ENCODE measurements at regions not wholly inside any gene's neighbourhood (a gene's known extent, or its start where the extent isn't known, plus 50 kb on each side); places are given as distances from the start of the nearest gene placed in this dataset.
"Not testable (repeated sequence)": the region's sequence is repeated elsewhere in the genome, so short reads cannot be mapped to it uniquely, and the experiment has no call there.

DNA sequence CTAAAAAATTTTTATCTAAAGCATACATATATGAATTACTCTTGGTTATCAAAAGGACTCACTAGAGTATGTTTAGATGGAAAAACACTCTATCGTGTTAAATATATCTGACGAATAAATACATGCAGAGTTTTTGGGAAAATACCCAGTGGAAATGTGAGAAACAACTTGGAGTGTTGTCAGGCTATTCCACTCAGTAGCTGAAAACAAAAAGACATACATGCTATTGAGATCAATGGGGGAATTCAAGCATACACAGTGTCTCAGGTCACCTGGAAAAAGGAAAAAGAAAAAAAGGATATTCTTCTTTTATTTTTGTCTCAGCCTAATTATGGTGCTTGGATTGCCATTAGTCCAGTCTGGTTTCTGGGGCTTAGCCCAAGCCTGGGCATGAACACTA is 247.0 kb upstream of the LYPLAL1 start:
- no peaks in the 10 kb centered on the region for H3K27me3 ChIP-seq (replicated peaks)
- in situ Hi-C loops (cut with HindIII; ENCODE audit: low pct_ligation_motif_present, low sequenced_read_pairs), result no loop called here
- H3K36me3 ChIP-seq (replicated peaks), result no peaks in the 10 kb centered on the region
- H3K27ac ChIP-seq, result no peak overlapping the region
- DNase-seq, result no peak
- H3K4me3 ChIP-seq (ENCODE audit: low read depth, low read length), result no peak overlapping the region
- TF ChIP-seq, protein P1, sequence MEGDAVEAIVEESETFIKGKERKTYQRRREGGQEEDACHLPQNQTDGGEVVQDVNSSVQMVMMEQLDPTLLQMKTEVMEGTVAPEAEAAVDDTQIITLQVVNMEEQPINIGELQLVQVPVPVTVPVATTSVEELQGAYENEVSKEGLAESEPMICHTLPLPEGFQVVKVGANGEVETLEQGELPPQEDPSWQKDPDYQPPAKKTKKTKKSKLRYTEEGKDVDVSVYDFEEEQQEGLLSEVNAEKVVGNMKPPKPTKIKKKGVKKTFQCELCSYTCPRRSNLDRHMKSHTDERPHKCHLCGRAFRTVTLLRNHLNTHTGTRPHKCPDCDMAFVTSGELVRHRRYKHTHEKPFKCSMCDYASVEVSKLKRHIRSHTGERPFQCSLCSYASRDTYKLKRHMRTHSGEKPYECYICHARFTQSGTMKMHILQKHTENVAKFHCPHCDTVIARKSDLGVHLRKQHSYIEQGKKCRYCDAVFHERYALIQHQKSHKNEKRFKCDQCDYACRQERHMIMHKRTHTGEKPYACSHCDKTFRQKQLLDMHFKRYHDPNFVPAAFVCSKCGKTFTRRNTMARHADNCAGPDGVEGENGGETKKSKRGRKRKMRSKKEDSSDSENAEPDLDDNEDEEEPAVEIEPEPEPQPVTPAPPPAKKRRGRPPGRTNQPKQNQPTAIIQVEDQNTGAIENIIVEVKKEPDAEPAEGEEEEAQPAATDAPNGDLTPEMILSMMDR (IDR thresholded peaks at IDR 0.05; ENCODE audit: low read depth, low read length, missing control alignments), result no peak

DNA sequence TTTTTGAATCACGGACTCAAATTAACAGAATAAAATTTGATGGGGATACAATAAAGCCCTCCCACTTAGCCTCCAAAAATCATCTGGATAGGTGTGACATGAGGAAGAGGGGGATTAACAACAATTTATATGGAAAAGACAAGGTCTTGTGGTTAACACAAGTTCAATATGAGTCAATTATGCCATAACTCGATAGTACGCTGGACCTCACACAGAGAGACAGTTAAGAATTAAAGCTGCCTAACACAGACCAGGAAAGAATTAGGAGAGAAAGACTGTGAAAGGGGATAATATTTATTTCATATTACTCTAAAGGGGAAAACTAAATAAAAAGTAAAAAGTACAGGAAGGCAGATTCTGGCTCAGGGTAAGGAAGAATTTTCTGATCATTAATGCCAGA is 243.7 kb upstream of the LYPLAL1 start:
- H3K36me3 ChIP-seq (replicated peaks), result no peaks in the 10 kb centered on the region
- no peak overlapping the region for H3K27ac ChIP-seq
- H3K4me3 ChIP-seq (ENCODE audit: low read depth, low read length), result no peak overlapping the region
- no peaks in the 10 kb centered on the region for H3K27me3 ChIP-seq (replicated peaks)
- TF ChIP-seq, protein P1 (IDR thresholded peaks at IDR 0.05; ENCODE audit: low read depth, low read length, missing control alignments), result no peak
- in situ Hi-C loops (cut with HindIII; ENCODE audit: low pct_ligation_motif_present, low sequenced_read_pairs), result no loop called here
- DNase-seq, result no peak

DNA sequence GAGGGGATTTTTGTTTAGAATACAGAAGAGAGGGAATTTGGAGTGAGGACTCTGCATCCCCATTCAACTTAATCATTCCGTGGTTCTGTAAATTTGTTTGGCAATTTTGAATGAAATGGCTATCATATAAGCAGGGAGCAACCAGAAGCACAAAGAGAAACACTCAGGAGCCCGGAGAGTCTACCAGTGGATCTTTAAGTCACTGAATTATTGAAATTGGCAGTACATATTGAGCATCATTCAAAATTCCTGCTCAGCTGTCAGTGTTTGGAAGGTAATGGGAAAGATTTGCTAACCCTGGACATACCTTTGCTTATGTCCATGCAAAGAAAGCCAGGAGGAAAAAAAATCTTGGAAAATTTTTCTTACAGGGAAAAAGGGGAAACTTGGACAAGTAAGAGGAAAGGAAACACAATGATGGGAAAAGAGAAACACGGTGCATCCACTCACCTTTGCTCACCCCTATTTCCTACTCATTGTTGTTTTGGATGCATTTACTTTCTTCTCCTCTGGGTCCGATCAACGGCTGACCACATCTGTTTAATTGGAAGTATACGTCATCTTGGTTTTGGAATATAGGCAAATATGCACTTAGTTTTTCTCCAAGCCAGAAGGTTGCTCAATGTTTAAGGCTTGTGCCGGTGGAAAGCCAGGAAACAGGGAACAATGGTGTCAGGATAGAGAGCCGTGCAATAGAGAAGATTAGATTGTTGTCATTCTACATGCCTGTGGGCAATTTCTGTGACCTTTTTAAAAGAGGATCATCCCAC is 243.0 kb upstream of the LYPLAL1 start:
- Histone ChIP-seq H3K4me3 (ENCODE audit: low read depth, low read length) (no peak overlapping the region), H3K27ac (no peak overlapping the region), H3K27me3 (replicated peaks) (no peaks in the 10 kb centered on the region), H3K36me3 (replicated peaks) (no peaks in the 10 kb centered on the region)
- TF ChIP-seq, protein P1 (IDR thresholded peaks at IDR 0.05; ENCODE audit: low read depth, low read length, missing control alignments), result no peak
- peak; percentile 79 for DNase-seq
- in situ Hi-C loops (cut with HindIII; ENCODE audit: low pct_ligation_motif_present, low sequenced_read_pairs), result no loop called here

DNA sequence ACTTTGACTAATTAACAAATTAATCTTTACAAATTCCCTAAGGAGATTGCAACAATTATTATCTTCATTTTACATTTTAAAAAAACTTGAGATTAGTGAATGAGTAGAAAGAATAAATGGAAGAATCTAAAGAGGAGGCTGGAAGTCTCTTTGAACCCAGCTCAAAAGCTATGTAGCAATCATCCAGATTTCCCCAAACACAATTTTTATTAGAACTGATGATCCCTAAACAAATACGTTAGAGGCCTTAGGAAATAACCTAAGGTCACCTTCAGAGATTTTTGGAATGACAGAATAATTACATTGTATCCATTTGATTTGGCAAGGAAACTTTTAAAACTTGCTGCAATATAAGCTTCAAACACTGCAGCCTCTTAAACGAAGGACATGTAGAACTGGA is 242.4 kb upstream of the LYPLAL1 start:
- DNase-seq, result no peak
- TF ChIP-seq, protein P1 (IDR thresholded peaks at IDR 0.05; ENCODE audit: low read depth, low read length, missing control alignments), result no peak
- Histone ChIP-seq H3K36me3 (replicated peaks) (no peaks in the 10 kb centered on the region), H3K4me3 (ENCODE audit: low read depth, low read length) (no peak overlapping the region), H3K27ac (no peak overlapping the region), H3K27me3 (replicated peaks) (no peaks in the 10 kb centered on the region)
- in situ Hi-C loops (cut with HindIII; ENCODE audit: low pct_ligation_motif_present, low sequenced_read_pairs), result no loop called here

DNA sequence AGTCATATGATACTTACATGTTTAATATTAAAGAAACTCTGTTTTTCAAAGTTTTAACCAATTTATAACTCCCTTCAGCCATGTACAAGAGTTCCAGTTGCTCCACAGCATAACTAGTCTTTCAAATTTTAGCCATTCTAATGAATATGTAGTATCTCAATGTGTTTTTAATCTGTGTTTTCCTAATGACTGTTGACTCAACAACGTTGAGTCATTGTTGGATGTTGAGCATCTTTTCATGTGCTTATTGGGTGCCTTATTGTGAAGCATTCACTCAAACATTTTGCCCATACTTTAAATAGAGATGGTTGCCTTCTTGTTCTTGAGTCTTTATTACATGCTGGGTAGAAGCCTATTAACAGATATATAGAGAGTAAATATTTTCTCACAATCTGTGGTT is 240.2 kb upstream of the LYPLAL1 start:
- Histone ChIP-seq H3K27ac (no peak overlapping the region), H3K36me3 (replicated peaks) (no peaks in the 10 kb centered on the region), H3K27me3 (replicated peaks) (no peaks in the 10 kb centered on the region), H3K4me3 (ENCODE audit: low read depth, low read length) (no peak overlapping the region)
- no peak for DNase-seq
- TF ChIP-seq, protein P1 (IDR thresholded peaks at IDR 0.05; ENCODE audit: low read depth, low read length, missing control alignments), result no peak
- in situ Hi-C loops (cut with HindIII; ENCODE audit: low pct_ligation_motif_present, low sequenced_read_pairs), result no loop called here

DNA sequence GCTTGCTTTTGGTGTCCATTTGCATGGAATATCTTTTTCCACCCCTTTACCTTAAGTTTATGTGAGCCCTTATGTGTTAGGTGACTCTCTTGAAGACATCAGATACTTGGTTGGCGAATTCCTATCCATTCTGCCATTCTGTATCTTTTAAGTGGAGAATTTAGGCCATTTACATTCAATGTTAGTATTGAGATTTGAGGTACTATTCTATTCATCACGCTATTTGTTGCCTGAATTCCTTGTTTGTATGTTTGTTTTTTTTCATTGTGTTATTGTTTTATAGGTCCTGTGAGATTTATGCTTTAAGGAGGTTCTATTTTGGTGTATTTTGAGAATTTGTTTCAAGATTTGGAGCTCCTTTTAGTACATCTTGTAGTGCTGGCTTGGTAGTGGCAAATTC is 238.3 kb upstream of the LYPLAL1 start:
- in situ Hi-C loops (cut with HindIII; ENCODE audit: low pct_ligation_motif_present, low sequenced_read_pairs); H3K4me3 ChIP-seq (ENCODE audit: low read depth, low read length); DNase-seq; H3K27me3 ChIP-seq (replicated peaks); H3K36me3 ChIP-seq (replicated peaks); H3K27ac ChIP-seq: not testable (repeated sequence)
